Skeletal muscle tissue (tissue), 3 donors: ENCODE measurements at regions not wholly inside any gene's neighbourhood (a gene's known extent, or its start where the extent isn't known, plus 50 kb on each side); places are given as distances from the start of the nearest gene placed in this dataset.

ENCODE experiments used
- H3K27ac ChIP-seq: one replicate; pipeline ENCODE4 v1.7.0; 2013; ENCODE audit warnings: mild to moderate bottlenecking, low read depth, low read length, inconsistent platforms
- H3K27me3 ChIP-seq, 3 donors: one replicate each; pipeline ENCODE4 v1.7.0; 2013; ENCODE audit warnings: low read length in 3 of 3; ENCODE audit not compliant: control insufficient read depth in 3 of 3, insufficient read depth in 3 of 3
- H3K36me3 ChIP-seq, 3 donors: one replicate each; pipeline ENCODE4 v1.7.0; 2013; ENCODE audit warnings: low read length in 3 of 3; ENCODE audit not compliant: control insufficient read depth in 3 of 3, insufficient read depth in 3 of 3
- H3K4me1 ChIP-seq, 3 donors: one replicate each; pipeline ENCODE4 v1.7.0; 2013; ENCODE audit warnings: low read length in 3 of 3, mild to moderate bottlenecking in 3 of 3; ENCODE audit not compliant: control insufficient read depth in 3 of 3, insufficient read depth in 3 of 3
- H3K4me3 ChIP-seq, 3 donors: one replicate each; pipeline ENCODE4 v1.7.0; 2013; ENCODE audit warnings: low read length in 3 of 3
- H3K9ac ChIP-seq, 3 donors: one replicate each; pipeline ENCODE4 v1.7.0; 2013; ENCODE audit warnings: low read length in 3 of 3, mild to moderate bottlenecking in 3 of 3, moderate library complexity in 2 of 3, low read depth in 1 of 3
- H3K9me3 ChIP-seq, 3 donors: one replicate each; pipeline ENCODE4 v1.7.0; 2013; ENCODE audit warnings: low read length in 3 of 3; ENCODE audit not compliant: control insufficient read depth in 3 of 3
- donor health status: Osteomylitis.

DNA sequence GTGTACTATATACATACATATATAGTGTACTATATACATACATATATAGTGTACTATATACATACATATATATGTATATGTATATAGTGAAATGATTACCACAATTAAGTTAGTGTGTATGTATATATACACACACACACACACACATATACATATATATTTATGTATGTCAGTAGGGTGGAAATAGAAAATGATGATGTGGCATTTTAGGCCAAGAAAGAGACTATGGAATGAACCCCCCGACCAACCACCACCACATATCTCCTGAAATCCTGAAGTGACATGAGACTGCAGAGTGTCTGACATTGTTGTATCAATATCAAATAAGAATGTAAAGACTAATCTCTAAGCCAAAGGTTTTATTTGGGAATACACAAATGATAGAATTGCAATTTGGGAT is 107.6 kb downstream of the RFC3 start:
- Histone ChIP-seq H3K4me1 (no peaks in the 10 kb centered on the region), H3K36me3 (no peaks in the 10 kb centered on the region), H3K27me3 (no peaks in the 10 kb centered on the region), H3K4me3 (no peak overlapping the region), H3K9me3 (no peaks in the 10 kb centered on the region), H3K27ac (no peak overlapping the region), H3K9ac (no peak overlapping the region)

GRCh38 chr13:33927315-33927714 is 109.4 kb downstream of the RFC3 start:
- Histone ChIP-seq H3K9me3 (no peaks in the 10 kb centered on the region), H3K27me3 (no peaks in the 10 kb centered on the region), H3K36me3 (no peaks in the 10 kb centered on the region), H3K4me3 (no peak overlapping the region), H3K9ac (no peak overlapping the region), H3K27ac (no peak overlapping the region), H3K4me1 (no peaks in the 10 kb centered on the region)

DNA sequence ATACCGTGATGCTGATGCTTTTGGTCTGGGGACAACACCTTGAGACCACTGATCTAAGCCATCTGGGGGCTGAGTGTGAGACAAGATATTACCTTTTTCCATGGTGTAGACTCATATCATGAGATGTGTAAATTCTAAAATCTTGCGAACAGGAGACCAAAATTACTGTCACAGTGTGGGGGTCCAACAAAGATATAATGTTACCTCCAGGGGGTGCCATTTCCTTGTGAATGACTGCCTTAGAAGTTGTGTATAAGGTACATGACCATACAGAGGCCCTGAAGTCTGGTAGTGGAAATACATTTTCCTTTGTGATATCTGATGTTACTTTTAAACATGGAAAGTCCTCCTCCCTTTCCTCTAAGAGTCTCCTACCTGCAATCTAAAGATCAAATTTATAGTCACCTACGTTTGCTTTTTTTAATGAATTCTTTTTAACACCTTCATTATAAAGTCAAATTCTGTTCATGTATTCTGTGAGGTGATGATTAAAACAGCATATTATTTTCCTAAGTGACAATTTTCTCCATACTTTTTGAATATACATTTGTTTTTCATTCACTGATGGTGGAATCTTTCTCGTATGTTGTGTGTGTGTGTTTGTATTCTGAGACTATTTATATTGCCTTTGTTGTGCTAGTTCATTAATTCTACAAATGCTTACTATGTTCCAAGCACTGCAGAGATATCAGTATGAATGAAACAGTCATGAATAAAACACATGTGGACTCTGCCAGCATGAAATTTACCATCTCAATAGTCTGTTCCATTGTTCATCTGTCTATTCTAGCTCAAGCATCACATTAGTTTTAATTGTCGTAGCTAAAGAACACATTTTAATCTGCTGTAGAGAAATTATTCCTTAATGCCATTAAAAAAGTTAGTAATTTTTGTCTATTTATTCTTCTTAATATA is 113.7 kb downstream of the RFC3 start:
- Histone ChIP-seq H3K36me3 (no peaks in the 10 kb centered on the region), H3K9ac (no peak overlapping the region), H3K9me3 (no peaks in the 10 kb centered on the region), H3K4me3 (no peak overlapping the region), H3K4me1 (no peaks in the 10 kb centered on the region), H3K27ac (no peak overlapping the region), H3K27me3 (no peaks in the 10 kb centered on the region)

- no peaks in the 10 kb centered on the region for H3K36me3 ChIP-seq
- no peaks in the 10 kb centered on the region for H3K9me3 ChIP-seq
- H3K4me3 ChIP-seq: no peak overlapping the region
- no peaks in the 10 kb centered on the region for H3K4me1 ChIP-seq
- no peak overlapping the region for H3K27ac ChIP-seq
- no peak overlapping the region for H3K9ac ChIP-seq
- H3K27me3 ChIP-seq: no peaks in the 10 kb centered on the region
Measured at GRCh38 chr13:33932769-33933406, 114.9 kb downstream of the RFC3 start.

DNA sequence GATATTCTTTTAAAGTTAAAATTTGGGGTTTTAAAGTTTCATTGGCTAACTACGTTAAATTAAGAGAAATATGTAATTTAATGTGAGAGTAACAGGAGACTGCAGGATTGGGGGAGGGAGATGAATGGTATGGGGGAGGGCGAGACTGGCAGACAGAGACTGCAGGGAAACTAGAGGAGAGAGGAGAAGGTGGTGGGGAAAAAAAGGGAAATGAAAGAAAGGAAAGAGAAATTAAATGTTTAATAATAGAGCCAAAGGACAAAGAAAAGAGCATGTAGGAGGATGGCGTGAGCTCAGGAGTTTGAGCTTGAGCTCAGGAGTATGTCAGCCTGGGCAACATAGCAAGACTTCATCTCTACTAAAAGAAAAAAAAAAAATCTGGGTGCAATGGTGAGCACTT is 115.9 kb downstream of the RFC3 start:
- H3K9me3 ChIP-seq: no peaks in the 10 kb centered on the region
- no peaks in the 10 kb centered on the region for H3K4me1 ChIP-seq
- no peak overlapping the region for H3K27ac ChIP-seq
- H3K36me3 ChIP-seq: no peaks in the 10 kb centered on the region
- H3K4me3 ChIP-seq: no peak overlapping the region
- H3K27me3 ChIP-seq: no peaks in the 10 kb centered on the region
- no peak overlapping the region for H3K9ac ChIP-seq

DNA sequence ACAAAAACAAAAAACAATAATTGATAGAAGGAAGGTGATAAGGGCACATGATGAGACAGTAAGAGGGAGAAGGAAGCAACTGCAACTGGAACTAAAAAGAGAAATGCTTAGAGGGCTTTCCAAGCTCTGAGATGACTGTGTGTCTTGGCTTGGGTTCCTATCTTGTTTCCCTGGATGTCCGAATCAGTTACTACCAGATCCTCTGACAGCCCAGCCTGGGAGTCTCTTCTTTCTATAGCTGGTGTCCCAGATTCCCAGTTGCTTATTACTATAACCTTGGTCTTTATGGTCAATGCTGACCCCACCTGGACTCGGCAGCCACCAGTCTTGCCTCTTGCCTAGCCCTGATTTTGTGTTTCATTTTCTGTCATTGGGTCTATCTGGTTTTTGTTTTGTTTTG is 116.4 kb downstream of the RFC3 start:
- no peak overlapping the region for H3K4me3 ChIP-seq
- no peaks in the 10 kb centered on the region for H3K4me1 ChIP-seq
- no peak overlapping the region for H3K27ac ChIP-seq
- no peak overlapping the region for H3K9ac ChIP-seq
- H3K27me3 ChIP-seq: no peaks in the 10 kb centered on the region
- H3K9me3 ChIP-seq: no peaks in the 10 kb centered on the region
- H3K36me3 ChIP-seq: no peaks in the 10 kb centered on the region

DNA sequence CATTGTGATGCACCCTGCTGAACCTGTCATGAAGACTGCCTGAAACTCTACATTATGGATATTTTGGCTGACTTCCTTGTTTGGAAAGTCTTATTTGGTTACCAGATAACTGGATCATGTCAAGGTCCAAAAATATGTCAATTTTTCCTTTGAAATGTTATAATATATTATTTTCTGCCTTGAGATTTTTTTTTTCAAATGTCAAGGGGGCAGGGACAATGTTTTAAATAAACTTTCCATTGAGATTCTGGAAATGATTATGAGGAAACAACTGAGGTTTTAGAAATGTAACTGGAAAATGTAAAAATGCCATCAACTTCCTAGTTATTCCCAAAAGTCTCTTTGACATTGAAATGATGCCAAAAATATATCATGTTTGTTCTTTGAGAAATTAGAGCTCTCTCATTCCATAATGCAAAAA is 117.0 kb downstream of the RFC3 start:
- no peaks in the 10 kb centered on the region for H3K27me3 ChIP-seq
- no peaks in the 10 kb centered on the region for H3K9me3 ChIP-seq
- no peak overlapping the region for H3K27ac ChIP-seq
- H3K4me3 ChIP-seq: no peak overlapping the region
- no peak overlapping the region for H3K9ac ChIP-seq
- no peaks in the 10 kb centered on the region for H3K36me3 ChIP-seq
- H3K4me1 ChIP-seq: no peaks in the 10 kb centered on the region

DNA sequence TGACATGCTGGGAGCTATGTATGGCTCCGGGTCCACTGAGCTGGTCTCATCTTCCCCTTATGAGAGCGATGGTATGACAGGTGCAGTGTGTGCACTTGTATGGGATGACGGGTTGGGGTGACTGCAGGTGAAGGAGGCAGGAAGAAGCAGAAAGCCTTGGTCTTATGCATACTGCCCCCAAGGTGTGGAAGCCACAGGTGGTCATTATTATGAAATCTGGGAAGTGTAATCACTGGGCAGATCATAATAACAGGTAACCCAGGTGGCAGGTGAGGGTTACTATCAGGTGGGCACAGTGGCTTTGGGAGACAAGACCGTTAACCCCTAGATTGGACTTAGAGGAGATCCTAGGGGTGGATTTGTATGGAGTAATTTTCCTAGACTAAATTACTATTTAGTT is 118.0 kb downstream of the RFC3 start:
- H3K4me1 ChIP-seq: no peaks in the 10 kb centered on the region
- H3K27ac ChIP-seq: no peak overlapping the region
- H3K9ac ChIP-seq: no peak overlapping the region
- no peaks in the 10 kb centered on the region for H3K9me3 ChIP-seq
- no peaks in the 10 kb centered on the region for H3K36me3 ChIP-seq
- H3K27me3 ChIP-seq: no peaks in the 10 kb centered on the region
- no peak overlapping the region for H3K4me3 ChIP-seq

DNA sequence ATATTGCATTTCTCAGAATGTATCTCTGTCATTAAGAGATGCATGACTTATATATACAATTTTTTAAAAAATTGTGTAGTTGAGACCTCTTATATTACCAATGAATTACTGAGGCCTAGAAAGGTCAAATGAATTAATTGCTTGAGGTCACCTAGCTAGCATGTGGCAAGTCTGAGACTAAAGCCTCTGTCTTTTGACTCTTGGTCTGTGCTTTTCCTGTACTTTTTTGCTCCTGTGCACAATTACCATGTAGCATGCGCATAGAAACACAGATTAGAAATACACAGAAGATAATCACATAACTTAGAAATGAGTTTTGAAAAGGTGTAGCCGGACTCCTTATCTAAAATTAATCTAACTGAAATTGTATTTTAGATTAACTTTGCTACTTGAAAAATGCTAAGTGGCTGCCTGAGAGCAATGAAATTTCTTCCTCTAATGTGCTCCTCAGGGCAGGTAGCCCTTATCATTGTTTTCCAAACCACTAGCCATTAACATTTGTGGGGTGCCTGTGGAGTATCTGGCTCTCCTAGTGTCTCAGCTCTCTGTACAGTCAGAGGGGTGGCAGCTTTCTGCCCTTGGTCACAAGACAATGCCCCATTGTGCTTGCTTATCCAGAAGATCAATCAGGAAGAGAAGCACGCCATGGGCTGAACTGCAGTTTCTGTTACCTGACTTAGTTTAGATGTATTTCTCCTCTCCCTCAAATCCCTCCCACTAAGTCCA is 119.6 kb downstream of the RFC3 start:
- Histone ChIP-seq H3K9me3 (no peaks in the 10 kb centered on the region), H3K9ac (no peak overlapping the region), H3K27me3 (no peaks in the 10 kb centered on the region), H3K4me1 (no peaks in the 10 kb centered on the region), H3K4me3 (no peak overlapping the region), H3K36me3 (no peaks in the 10 kb centered on the region), H3K27ac (no peak overlapping the region)

- Histone ChIP-seq H3K36me3 (no peaks in the 10 kb centered on the region), H3K27me3 (no peaks in the 10 kb centered on the region), H3K4me3 (no peak overlapping the region), H3K9me3 (no peaks in the 10 kb centered on the region), H3K4me1 (no peaks in the 10 kb centered on the region), H3K27ac (no peak overlapping the region), H3K9ac (no peak overlapping the region)
Measured at GRCh38 chr13:33940256-33940655, 122.3 kb downstream of the RFC3 start.
